Mammary epithelial cell (primary cell): ENCODE measurements at regions not wholly inside any gene's neighbourhood (a gene's known extent, or its start where the extent isn't known, plus 50 kb on each side); places are given as distances from the start of the nearest gene placed in this dataset.

Experiments used
- EZH2 ChIP-seq: IDR thresholded peaks from 2 replicates; pipeline ENCODE4 v1.6.1; 2012; ENCODE audit warnings: low read length, inconsistent platforms, borderline replicate concordance
- TF ChIP-seq, protein P1 (sequence below), 2 donors: IDR thresholded peaks in 1 of 2; conservative IDR thresholded peaks in 1 of 2; 2 replicates each; pipeline ENCODE4 v1.5.1; 2011 to 2012; ENCODE audit warnings: inconsistent platforms in 2 of 2, low read length in 2 of 2, mild to moderate bottlenecking in 2 of 2, control low read depth in 1 of 2, low read depth in 1 of 2; ENCODE audit not compliant: insufficient read depth in 1 of 2; ENCODE audit errors: extremely low read depth in 1 of 2

DNA sequence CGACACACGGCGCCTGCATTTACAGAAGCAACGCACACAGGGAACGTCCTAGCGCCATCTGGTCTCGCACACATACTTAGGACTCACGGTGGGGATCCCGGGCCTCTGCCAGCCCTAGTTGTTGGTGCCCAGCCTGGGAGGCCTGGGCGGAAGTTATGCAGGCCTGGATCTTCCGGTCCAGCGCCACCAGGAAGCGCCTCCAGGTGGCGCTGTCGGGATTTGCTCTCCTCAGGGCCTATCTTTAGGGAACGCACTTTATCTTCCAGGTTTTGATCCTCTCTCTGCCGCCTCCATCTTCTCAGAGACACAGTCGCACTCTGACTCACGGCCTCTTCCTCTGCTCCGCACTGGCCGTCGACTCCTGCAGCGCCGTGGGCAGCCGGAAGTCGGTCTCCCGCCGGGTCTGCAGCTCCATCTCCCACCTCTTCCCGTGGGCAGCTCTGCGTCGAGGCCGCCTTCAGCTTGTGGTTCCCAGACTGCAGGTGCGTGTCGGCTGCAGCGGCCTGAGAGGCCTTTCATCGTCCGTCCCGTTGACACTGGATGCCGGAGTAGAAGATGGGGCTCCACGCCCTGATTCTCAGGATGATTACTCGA lies 760.4 kb downstream of the TMEM121 start:
- TF ChIP-seq, protein P1, sequence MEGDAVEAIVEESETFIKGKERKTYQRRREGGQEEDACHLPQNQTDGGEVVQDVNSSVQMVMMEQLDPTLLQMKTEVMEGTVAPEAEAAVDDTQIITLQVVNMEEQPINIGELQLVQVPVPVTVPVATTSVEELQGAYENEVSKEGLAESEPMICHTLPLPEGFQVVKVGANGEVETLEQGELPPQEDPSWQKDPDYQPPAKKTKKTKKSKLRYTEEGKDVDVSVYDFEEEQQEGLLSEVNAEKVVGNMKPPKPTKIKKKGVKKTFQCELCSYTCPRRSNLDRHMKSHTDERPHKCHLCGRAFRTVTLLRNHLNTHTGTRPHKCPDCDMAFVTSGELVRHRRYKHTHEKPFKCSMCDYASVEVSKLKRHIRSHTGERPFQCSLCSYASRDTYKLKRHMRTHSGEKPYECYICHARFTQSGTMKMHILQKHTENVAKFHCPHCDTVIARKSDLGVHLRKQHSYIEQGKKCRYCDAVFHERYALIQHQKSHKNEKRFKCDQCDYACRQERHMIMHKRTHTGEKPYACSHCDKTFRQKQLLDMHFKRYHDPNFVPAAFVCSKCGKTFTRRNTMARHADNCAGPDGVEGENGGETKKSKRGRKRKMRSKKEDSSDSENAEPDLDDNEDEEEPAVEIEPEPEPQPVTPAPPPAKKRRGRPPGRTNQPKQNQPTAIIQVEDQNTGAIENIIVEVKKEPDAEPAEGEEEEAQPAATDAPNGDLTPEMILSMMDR (conservative IDR thresholded peaks at IDR 0.05 in 1 of 2, IDR thresholded peaks at IDR 0.05 in 1 of 2; ENCODE audit: extremely low read depth in 1 of 2, insufficient read depth in 1 of 2, low read depth in 1 of 2, low read length in 2 of 2), result no peak
- TF ChIP-seq EZH2, result no peak
